HG03025 (cell line): ENCODE measurements at regions not wholly inside any gene's neighbourhood (a gene's known extent, or its start where the extent isn't known, plus 50 kb on each side); places are given as distances from the start of the nearest gene placed in this dataset.
A peak's percentile ranks its signal among the peaks of the same experiment; 100 is the strongest.
"Not testable (repeated sequence)": the region's sequence is repeated elsewhere in the genome, so short reads cannot be mapped to it uniquely, and the experiment has no call there.

Experiments
- ATAC-seq: cut with Tn5 transposase; IDR thresholded peaks from one replicate; pipeline ENCODE4 v1.9.1; 2021; ENCODE audit warnings: mild to moderate bottlenecking, moderate library complexity; ENCODE audit not compliant: unreplicated experiment, low FRiP score

DNA sequence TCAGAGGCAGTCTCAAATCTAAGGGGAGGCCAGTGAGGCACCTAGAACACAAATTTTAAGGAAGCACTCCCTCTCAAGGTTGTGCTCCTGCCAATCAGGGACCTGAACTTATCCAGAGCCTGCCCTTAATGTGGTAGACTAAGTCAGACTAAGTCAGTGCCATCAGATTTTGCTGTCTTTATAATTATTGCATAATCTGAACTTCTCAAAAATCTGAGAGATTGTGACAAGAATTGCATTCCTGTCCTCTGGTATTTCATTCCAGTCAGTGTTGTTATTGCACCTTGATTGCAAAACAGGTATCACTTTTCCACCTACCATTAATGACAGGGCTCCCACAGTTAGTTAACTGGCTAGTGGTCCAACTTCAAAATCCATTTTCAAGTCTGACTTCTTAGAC lies 197.1 kb upstream of the HCN1 start:
- ATAC-seq, result no peak

GRCh38 chr5:45890441-45891080 lies 194.4 kb upstream of the HCN1 start:
- not testable (repeated sequence) for ATAC-seq

- ATAC-seq, result no peak
Measured at GRCh38 chr5:45862763-45863162, 166.6 kb upstream of the HCN1 start.

- ATAC-seq, result no peak
Measured at GRCh38 chr5:45847877-45848276, 151.7 kb upstream of the HCN1 start.

- no peak for ATAC-seq
Measured at GRCh38 chr5:45826055-45826454, 129.9 kb upstream of the HCN1 start.

DNA sequence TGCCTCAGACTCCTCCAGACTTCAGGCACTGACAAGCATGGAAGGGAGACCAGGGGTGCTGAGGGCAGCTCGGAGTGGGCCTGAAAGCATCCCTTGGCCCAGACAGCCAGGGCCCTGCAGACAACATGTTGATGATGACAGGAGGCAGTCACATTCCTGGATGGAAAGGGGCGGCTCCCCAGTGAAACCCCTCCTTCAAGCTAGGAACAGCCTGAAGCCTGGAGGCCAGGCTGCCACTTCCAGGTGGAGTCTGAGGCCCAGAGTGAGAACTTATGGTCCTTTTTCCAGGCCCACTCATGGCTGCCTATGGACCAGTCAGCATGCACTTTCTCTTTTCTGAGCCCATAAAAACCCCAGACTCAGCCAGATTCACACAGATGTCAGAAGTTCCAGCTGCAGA lies 104.2 kb upstream of the HCN1 start:
- ATAC-seq, result no peak

DNA sequence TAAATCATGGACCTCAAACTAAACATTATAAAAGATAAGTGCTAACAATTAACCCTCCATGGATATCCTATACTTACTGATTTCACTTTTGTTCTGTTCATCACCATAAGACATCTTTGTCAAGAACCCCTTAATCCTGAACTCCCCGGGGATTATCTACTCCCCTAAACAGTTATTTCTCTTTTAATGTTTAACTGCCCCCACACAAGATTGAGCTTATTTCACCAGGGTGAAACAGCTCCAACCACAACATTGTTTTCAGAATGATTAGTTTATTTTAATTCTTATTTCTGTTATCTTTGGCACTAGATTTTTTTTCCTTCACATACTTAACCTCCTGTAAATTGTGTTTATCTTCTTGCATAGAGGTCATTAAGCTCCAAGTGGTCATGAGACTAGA lies 103.2 kb upstream of the HCN1 start:
- ATAC-seq, result no peak

DNA sequence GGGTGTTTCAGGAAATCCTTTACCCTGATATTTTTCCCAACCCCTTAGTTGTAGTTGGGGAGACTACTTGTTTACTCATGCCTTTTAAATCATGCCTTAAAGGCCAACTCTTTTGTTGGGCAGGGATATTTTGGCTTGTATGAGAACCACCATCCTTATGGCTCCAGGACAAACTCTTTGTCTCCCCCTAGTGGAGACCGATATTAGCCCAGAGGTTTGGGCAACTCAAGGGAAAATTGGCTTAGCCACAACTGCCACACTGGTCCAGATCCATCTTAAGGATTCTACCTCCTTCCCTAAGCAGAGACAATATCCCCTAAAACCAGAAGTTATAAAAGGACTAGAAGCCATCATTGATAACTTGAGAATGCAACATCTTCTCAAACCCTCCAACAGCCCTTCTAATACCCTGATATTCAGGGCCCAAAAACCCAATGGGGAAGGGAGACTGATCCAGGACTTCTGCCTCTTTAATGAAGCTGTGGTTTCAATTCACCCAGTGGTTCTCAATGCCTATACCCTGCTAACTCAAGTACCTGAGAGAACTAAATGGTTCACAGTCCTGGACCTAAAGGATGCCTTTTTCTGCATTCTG lies 100.9 kb upstream of the HCN1 start:
- ATAC-seq, result no peak

- no peak for ATAC-seq
Measured at GRCh38 chr5:45795458-45795857, 99.3 kb upstream of the HCN1 start.

GRCh38 chr5:45793638-45794532 lies 97.7 kb upstream of the HCN1 start:
- ATAC-seq, result peak; percentile 74

DNA sequence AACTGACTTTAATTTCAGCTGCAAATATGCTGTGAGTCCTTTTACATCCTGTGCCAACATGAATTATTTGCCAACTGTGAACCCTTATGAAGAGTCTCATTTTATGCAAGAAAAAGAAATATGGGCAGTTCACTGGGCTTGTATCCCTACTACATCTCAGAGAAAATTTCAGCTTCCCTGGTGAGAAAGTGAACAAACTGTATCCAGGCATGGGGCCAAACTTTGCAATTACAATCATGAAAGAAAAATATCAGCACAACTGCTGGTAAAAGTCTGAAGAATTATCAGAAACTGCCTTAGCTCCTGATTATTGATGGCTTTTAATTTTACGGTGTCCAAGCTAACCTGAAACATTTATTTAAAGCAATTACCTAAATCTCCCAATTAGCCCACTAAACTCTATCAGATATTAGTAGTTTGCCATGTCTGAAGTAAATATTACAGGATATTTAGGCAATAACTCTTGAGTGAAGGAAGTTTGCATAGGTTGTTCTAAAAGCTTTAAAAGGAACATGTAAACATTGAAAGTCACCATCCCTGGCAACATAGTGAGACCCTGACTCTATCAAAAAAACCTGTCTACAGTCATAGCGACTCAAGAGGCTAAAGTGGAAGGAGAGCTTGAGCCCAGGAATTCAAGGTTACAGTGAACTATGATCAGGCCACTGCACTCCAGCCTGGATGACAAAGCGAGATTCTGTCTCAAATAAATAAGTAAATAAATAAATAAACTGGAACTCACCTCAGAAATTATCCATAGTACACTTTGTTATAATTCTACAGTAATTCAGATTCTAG lies 83.9 kb upstream of the HCN1 start:
- no peak for ATAC-seq

GRCh38 chr5:45774528-45774927 lies 78.3 kb upstream of the HCN1 start:
- no peak for ATAC-seq

- ATAC-seq, result no peak
Measured at GRCh38 chr5:45772402-45772801, 76.2 kb upstream of the HCN1 start.

DNA sequence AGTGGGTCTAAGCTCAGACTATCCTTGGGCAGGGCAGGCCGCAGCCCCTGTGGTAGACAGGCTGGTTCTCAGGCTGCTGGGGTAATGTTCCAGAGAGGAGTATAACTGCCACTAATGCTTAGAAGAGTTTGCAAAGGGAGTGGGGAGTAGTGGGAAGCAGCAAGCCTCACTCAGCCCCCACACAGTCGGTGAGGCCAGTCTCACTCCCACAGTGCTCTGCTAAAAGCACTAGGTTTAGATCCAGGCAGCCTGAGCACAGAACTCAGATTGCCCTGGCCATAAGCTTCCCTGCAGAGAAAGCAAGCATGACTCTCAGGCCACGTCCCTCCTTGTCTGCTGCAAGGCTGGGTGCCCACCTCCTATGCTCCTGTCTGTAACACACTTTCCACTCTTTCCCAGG lies 69.4 kb upstream of the HCN1 start:
- no peak for ATAC-seq

DNA sequence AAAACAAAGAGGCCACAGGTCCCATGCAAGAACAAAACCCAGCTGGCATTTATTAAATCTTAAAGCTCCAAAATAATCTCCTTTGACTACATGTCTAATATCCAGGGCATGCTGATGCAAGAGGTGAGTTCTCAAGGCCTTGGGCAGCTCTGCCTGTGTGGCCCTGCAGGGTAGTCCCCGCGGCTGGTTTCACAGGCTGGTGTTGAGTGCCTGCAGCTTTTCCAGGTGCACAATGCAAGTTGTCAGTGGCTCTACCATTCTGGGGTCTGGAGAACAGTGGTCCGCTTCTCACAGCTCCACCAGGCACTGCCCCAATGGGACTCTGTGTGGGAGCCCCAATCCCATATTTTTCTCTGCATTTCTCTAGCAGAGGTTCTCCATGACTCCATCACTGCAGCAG lies 54.4 kb upstream of the HCN1 start:
- ATAC-seq, result no peak

DNA sequence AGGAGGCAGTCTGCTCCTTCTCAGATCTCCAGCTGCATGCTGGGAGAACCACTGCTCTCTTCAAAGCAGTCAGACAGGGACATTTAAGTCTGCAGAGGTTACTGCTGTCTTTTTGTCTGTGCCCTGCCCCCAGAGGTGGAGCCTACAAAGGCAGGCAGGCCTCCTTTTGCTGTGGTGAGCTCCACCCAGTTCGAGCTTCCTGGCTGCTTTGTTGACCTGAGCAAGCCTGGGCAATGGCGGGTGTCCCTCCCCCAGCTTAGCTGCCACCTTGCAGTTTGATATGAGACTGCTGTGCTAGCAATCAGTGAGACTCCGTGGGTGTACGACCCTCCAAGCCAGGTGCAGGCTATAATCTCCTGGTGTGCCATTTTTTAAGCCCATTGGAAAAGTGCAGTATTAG lies 52.3 kb upstream of the HCN1 start:
- not testable (repeated sequence) for ATAC-seq
